ENCODE measurements at regions not wholly inside any gene's neighbourhood (a gene's known extent, or its start where the extent isn't known, plus 50 kb on each side); places are given as distances from the start of the nearest gene placed in this dataset.

- TF ChIP-seq ATF3 (IDR thresholded peaks at IDR 0.05) (no peak), ELF1 (IDR thresholded peaks at IDR 0.05; ENCODE audit: borderline replicate concordance, low read depth) (no peak), SP1 (IDR thresholded peaks at IDR 0.05; ENCODE audit: low read depth) (no peak), SRF (IDR thresholded peaks at IDR 0.05; ENCODE audit: low read depth) (no peak), ZBTB33 (IDR thresholded peaks at IDR 0.05; ENCODE audit: extremely low read depth, insufficient replicate concordance, low read length) (no peak), TCF7L2 (IDR thresholded peaks at IDR 0.05; ENCODE audit: borderline replicate concordance, extremely low read depth, insufficient read depth, insufficient read length) (no peak), REST (IDR thresholded peaks at IDR 0.05; ENCODE audit: low read depth) (no peak)
Measured at GRCh38 chr14:36013483-36013882, 163.0 kb downstream of the PTCSC3 start (continued).

- ChIA-PET RAD21 (ENCODE audit: low non-redundant PET in 1 of 2, low total read pairs in 2 of 2, uncharacterized antibody in 2 of 2, unreplicated experiment in 2 of 2) (no interaction called here), CTCF (no interaction called here), POLR2A (no interaction called here)
- Histone ChIP-seq H3K4me2 (ENCODE audit: low read length) (no peak overlapping the region), H4K20me1 (ENCODE audit: insufficient read depth) (no peaks in the 10 kb centered on the region), H3K27me3 (ENCODE audit: insufficient read depth, low read length) (no peaks in the 10 kb centered on the region), H3K9ac (ENCODE audit: low read length) (no peak overlapping the region), H3K9me2 (ENCODE audit: insufficient read depth) (no peaks in the 10 kb centered on the region), H2AFZ (ENCODE audit: low read depth, low read length, poor library complexity, severe bottlenecking) (no peak overlapping the region), H3K36me3 (ENCODE audit: control insufficient read depth in 1 of 2, insufficient read depth in 2 of 2, low read length in 2 of 2) (no peaks in the 10 kb centered on the region), H3K27ac (ENCODE audit: low read depth, low read length) (no peak overlapping the region), H3K79me2 (ENCODE audit: insufficient read depth, low read length) (no peaks in the 10 kb centered on the region), H3K4me3 (replicated peaks in 1 of 2; ENCODE audit: low read depth in 1 of 2, low read length in 2 of 2) (no peak overlapping the region), H3K4me1 (ENCODE audit: control insufficient read depth in 1 of 2, insufficient read depth in 2 of 2, low read length in 2 of 2) (no peaks in the 10 kb centered on the region), H3K9me3 (ENCODE audit: control insufficient read depth in 1 of 2, insufficient read depth in 1 of 2, low read depth in 1 of 2, low read length in 2 of 2) (no peaks in the 10 kb centered on the region)
- ATAC-seq (no peak), DNase-seq (ENCODE audit: low read depth, low spot score) (no peak)
- intact Hi-C loops (cut with micrococcal nuclease), result no loop called here
- BruUV-seq (replicated peaks), result no TSS peak
- TF ChIP-seq EZH2 (IDR thresholded peaks at IDR 0.05) (no peak), POLR2AphosphoS5 (IDR thresholded peaks at IDR 0.05; ENCODE audit: low read depth, low read length) (no peak), ATF3 (IDR thresholded peaks at IDR 0.05) (no peak), FOSL1 (IDR thresholded peaks at IDR 0.05; ENCODE audit: low read depth) (no peak), TCF7L2 (IDR thresholded peaks at IDR 0.05; ENCODE audit: borderline replicate concordance, extremely low read depth, insufficient read depth, insufficient read length) (no peak), SP1 (IDR thresholded peaks at IDR 0.05; ENCODE audit: low read depth) (no peak), ZBTB33 (IDR thresholded peaks at IDR 0.05; ENCODE audit: extremely low read depth, insufficient replicate concordance, low read length) (no peak), POLR2A (IDR thresholded peaks at IDR 0.05; ENCODE audit: borderline replicate concordance, extremely low read depth, insufficient read depth, insufficient read length) (no peak)
Measured at GRCh38 chr14:36012621-36013020, 163.9 kb downstream of the PTCSC3 start.

All from HCT116 (cell line).